Stomach (tissue), 4 donors: ENCODE measurements at regions not wholly inside any gene's neighbourhood (a gene's known extent, or its start where the extent isn't known, plus 50 kb on each side); places are given as distances from the start of the nearest gene placed in this dataset.

Source experiments
- POLR2A ChIP-seq, 4 donors: fragments of 450-650 bp; IDR thresholded peaks; one replicate each; pipeline ENCODE4 v1.6.1; 2016; ENCODE audit warnings: antibody characterized with exemption in 4 of 4, control low read depth in 2 of 4, mild to moderate bottlenecking in 1 of 4, moderate library complexity in 1 of 4
- POLR2AphosphoS5 ChIP-seq, 3 donors: sonication (generic); formaldehyde crosslinking; IDR thresholded peaks; one replicate each; pipeline ENCODE4 v1.6.1; 2016; ENCODE audit warnings: antibody characterized with exemption in 3 of 3
- TF ChIP-seq, protein P1 (sequence below), 7 experiments: fragments of 450-650 bp in 4 of 7; fragments of 200-600 bp in 3 of 7; sonication (generic) in 3 of 7; IDR thresholded peaks; one replicate each; pipeline ENCODE4 v1.5.1; 2016 to 2019; ENCODE audit warnings: antibody characterized with exemption in 7 of 7, control low read depth in 2 of 7, mild to moderate bottlenecking in 1 of 7

DNA sequence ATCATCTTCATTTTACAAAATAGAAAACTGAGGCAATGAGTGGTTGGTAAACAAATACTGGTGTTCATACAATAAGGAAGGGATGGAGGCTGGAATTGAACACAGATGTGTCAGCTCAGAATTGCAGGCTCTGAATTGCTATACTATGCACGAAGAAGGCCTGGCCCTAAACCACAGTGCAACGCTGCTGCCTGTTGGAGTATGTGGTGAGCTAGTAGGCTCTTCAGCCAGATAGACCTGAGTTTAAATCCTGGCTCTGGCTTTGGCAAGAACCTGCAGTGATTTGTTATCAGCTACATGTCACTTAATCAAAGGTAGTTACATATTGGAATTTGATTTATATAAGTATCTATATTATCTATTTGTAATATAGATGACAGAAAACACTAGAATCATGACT lies 1602.4 kb upstream of the CELF4 start:
- TF ChIP-seq POLR2AphosphoS5 (IDR thresholded peaks at IDR 0.05): no peak
- TF ChIP-seq, protein P1, sequence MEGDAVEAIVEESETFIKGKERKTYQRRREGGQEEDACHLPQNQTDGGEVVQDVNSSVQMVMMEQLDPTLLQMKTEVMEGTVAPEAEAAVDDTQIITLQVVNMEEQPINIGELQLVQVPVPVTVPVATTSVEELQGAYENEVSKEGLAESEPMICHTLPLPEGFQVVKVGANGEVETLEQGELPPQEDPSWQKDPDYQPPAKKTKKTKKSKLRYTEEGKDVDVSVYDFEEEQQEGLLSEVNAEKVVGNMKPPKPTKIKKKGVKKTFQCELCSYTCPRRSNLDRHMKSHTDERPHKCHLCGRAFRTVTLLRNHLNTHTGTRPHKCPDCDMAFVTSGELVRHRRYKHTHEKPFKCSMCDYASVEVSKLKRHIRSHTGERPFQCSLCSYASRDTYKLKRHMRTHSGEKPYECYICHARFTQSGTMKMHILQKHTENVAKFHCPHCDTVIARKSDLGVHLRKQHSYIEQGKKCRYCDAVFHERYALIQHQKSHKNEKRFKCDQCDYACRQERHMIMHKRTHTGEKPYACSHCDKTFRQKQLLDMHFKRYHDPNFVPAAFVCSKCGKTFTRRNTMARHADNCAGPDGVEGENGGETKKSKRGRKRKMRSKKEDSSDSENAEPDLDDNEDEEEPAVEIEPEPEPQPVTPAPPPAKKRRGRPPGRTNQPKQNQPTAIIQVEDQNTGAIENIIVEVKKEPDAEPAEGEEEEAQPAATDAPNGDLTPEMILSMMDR (IDR thresholded peaks at IDR 0.05): no peak
- no peak for TF ChIP-seq POLR2A (IDR thresholded peaks at IDR 0.05)
